Subcutaneous abdominal adipose tissue (tissue), 5 donors: ENCODE measurements at regions not wholly inside any gene's neighbourhood (a gene's known extent, or its start where the extent isn't known, plus 50 kb on each side); places are given as distances from the start of the nearest gene placed in this dataset.
"Not testable (repeated sequence)": the region's sequence is repeated elsewhere in the genome, so short reads cannot be mapped to it uniquely, and the experiment has no call there.

Experiments used
- H3K27ac ChIP-seq: one replicate; pipeline ENCODE4 v1.7.0; 2013; ENCODE audit warnings: low read depth, mild to moderate bottlenecking, inconsistent platforms, low read length, moderate library complexity
- H3K27me3 ChIP-seq, 5 donors: one replicate each; pipeline ENCODE4 v1.7.0; 2013; ENCODE audit warnings: low read length in 5 of 5, inconsistent platforms in 1 of 5; ENCODE audit not compliant: control insufficient read depth in 5 of 5, insufficient read depth in 4 of 5
- H3K36me3 ChIP-seq, 5 donors: one replicate each; pipeline ENCODE4 v1.7.0; 2013; ENCODE audit warnings: low read length in 5 of 5; ENCODE audit not compliant: control insufficient read depth in 5 of 5, insufficient read depth in 5 of 5
- H3K4me1 ChIP-seq, 5 donors: one replicate each; pipeline ENCODE4 v1.7.0; 2013; ENCODE audit warnings: low read length in 5 of 5, mild to moderate bottlenecking in 3 of 5, moderate library complexity in 1 of 5; ENCODE audit not compliant: control insufficient read depth in 5 of 5, insufficient read depth in 5 of 5
- H3K4me3 ChIP-seq, 5 donors: one replicate each; pipeline ENCODE4 v1.7.0; 2013; ENCODE audit warnings: low read length in 5 of 5, low read depth in 1 of 5
- H3K9ac ChIP-seq, 5 donors: one replicate each; pipeline ENCODE4 v1.7.0; 2013; ENCODE audit warnings: low read length in 5 of 5, mild to moderate bottlenecking in 4 of 5, moderate library complexity in 3 of 5
- H3K9me3 ChIP-seq, 5 donors: one replicate each; pipeline ENCODE4 v1.7.0; 2013; ENCODE audit warnings: low read length in 5 of 5; ENCODE audit not compliant: control insufficient read depth in 5 of 5
- donor health status: healthy.
- donor health status: healthy.
- donor health status: healthy.
- donor health status: healthy.
- donor health status: healthy.

GRCh38 chr16:26856791-26857190 is 209.9 kb upstream of the C16orf82 start:
- Histone ChIP-seq H3K36me3 (no peaks in the 10 kb centered on the region), H3K4me1 (no peaks in the 10 kb centered on the region), H3K27me3 (no peaks in the 10 kb centered on the region), H3K9ac (no peak overlapping the region), H3K27ac (no peak overlapping the region), H3K9me3 (peaks cover 4 to 19% (median 15%) of the 10 kb centered on the region in 5 donors), H3K4me3 (no peak overlapping the region)

GRCh38 chr16:26857371-26857770 is 209.4 kb upstream of the C16orf82 start:
- no peak overlapping the region for H3K9ac ChIP-seq
- no peaks in the 10 kb centered on the region for H3K27me3 ChIP-seq
- no peak overlapping the region for H3K4me3 ChIP-seq
- no peaks in the 10 kb centered on the region for H3K36me3 ChIP-seq
- H3K27ac ChIP-seq = no peak overlapping the region
- peaks cover 4 to 19% (median 15%) of the 10 kb centered on the region in 5 donors for H3K9me3 ChIP-seq
- no peaks in the 10 kb centered on the region for H3K4me1 ChIP-seq

DNA sequence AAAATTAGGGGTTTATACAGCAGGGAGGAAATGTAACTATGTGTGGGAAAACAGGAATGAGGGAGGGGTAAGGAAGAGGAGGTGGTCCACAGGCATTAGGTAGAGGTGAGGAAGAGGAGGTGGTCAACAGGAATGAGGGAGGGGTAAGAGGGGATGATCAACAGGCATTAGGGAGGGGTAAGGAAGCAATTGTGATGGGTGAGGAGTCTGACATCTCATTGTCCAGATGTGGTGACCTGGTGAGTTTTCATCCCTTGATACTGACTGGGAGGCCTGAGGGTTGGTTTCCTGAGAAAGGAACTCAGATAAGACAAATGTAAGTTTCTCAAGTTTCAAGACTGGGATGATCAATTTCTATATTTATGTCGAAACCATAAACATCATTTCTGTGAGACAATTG is 206.2 kb upstream of the C16orf82 start:
- Histone ChIP-seq H3K27me3 (peaks cover 0 to 2% (median 0%) of the 10 kb centered on the region in 5 donors), H3K4me3 (no peak overlapping the region), H3K9me3 (peaks cover 4 to 19% (median 15%) of the 10 kb centered on the region in 5 donors), H3K4me1 (no peaks in the 10 kb centered on the region), H3K36me3 (no peaks in the 10 kb centered on the region), H3K9ac (no peak overlapping the region), H3K27ac (no peak overlapping the region)

- no peak overlapping the region for H3K9ac ChIP-seq
- H3K27me3 ChIP-seq = peaks cover 0 to 4% (median 0%) of the 10 kb centered on the region in 5 donors
- no peak overlapping the region for H3K4me3 ChIP-seq
- no peak overlapping the region for H3K27ac ChIP-seq
- peaks cover 4 to 16% (median 15%) of the 10 kb centered on the region in 5 donors for H3K9me3 ChIP-seq
- no peaks in the 10 kb centered on the region for H3K36me3 ChIP-seq
- no peaks in the 10 kb centered on the region for H3K4me1 ChIP-seq
These were observed 202.8 kb upstream of the C16orf82 start for GRCh38 chr16:26863931-26864330.

- not testable (repeated sequence) for H3K4me1 ChIP-seq, H3K4me3 ChIP-seq, H3K9me3 ChIP-seq, H3K27me3 ChIP-seq, H3K36me3 ChIP-seq, H3K27ac ChIP-seq, H3K9ac ChIP-seq
These were observed 192.4 kb upstream of the C16orf82 start for GRCh38 chr16:26874318-26874717.

DNA sequence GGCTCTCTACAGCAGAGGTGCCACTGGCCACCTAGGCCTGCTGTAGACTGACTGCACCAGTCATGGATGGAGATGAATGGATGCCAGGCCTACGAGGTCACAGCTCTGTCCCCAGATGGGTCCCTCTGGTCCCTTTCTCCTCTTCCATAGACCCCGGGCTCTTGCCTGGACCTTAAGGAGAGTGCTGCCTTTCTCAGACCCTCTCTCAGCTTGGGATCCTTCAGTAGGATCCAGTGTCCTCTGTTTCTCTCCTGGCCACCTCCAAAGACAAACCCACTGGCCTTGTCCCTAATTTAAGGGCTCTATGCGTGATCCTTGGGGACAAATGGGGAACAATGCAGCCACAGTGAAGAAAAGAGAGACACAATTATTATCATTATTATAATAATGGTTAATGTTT is 189.3 kb upstream of the C16orf82 start:
- no peak overlapping the region for H3K9ac ChIP-seq
- no peak overlapping the region for H3K27ac ChIP-seq
- H3K9me3 ChIP-seq = peaks cover 0 to 6% (median 5%) of the 10 kb centered on the region in 5 donors
- no peaks in the 10 kb centered on the region for H3K27me3 ChIP-seq
- no peaks in the 10 kb centered on the region for H3K36me3 ChIP-seq
- H3K4me1 ChIP-seq = no peaks in the 10 kb centered on the region
- H3K4me3 ChIP-seq = no peak overlapping the region

GRCh38 chr16:26885674-26886073 is 181.1 kb upstream of the C16orf82 start:
- Histone ChIP-seq H3K27me3 (no peaks in the 10 kb centered on the region), H3K4me1 (no peaks in the 10 kb centered on the region), H3K4me3 (no peak overlapping the region), H3K27ac (no peak overlapping the region), H3K36me3 (no peaks in the 10 kb centered on the region), H3K9ac (no peak overlapping the region), H3K9me3 (peaks cover 0 to 2% (median 0%) of the 10 kb centered on the region in 5 donors)

- H3K9me3 ChIP-seq = peaks cover 0 to 6% (median 0%) of the 10 kb centered on the region in 5 donors
These were observed 177.0 kb upstream of the C16orf82 start for GRCh38 chr16:26889740-26890139.

DNA sequence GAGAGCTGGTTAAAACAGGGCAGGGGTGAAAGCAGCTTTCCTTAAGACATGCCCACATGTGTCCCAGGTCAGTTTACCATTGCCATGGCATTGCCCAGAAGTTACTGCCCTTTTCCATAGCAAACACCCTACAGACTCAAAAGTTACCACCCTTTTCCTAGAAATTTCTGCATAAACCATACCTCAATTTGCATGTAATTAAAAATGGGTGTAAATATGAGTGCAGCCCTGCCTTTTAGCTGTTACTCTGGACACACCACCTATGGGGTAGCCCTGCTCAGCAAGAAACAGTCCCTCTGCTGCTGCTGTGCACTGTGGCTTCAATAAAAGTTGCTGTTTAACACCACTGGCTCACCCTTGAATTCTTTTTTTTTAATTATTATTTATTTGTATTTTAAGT is 168.5 kb upstream of the C16orf82 start:
- Histone ChIP-seq H3K4me3 (no peak overlapping the region), H3K36me3 (no peaks in the 10 kb centered on the region), H3K4me1 (no peaks in the 10 kb centered on the region), H3K27me3 (no peaks in the 10 kb centered on the region), H3K9ac (no peak overlapping the region), H3K27ac (no peak overlapping the region), H3K9me3 (no peaks in the 10 kb centered on the region)

More at GRCh38 chr16:26889740-26890139, 177.0 kb upstream of the C16orf82 start:
- H3K27ac ChIP-seq = no peak overlapping the region
- no peak overlapping the region for H3K9ac ChIP-seq
- no peaks in the 10 kb centered on the region for H3K27me3 ChIP-seq
- no peak overlapping the region for H3K4me3 ChIP-seq
- H3K36me3 ChIP-seq = no peaks in the 10 kb centered on the region
- H3K4me1 ChIP-seq = no peaks in the 10 kb centered on the region

DNA sequence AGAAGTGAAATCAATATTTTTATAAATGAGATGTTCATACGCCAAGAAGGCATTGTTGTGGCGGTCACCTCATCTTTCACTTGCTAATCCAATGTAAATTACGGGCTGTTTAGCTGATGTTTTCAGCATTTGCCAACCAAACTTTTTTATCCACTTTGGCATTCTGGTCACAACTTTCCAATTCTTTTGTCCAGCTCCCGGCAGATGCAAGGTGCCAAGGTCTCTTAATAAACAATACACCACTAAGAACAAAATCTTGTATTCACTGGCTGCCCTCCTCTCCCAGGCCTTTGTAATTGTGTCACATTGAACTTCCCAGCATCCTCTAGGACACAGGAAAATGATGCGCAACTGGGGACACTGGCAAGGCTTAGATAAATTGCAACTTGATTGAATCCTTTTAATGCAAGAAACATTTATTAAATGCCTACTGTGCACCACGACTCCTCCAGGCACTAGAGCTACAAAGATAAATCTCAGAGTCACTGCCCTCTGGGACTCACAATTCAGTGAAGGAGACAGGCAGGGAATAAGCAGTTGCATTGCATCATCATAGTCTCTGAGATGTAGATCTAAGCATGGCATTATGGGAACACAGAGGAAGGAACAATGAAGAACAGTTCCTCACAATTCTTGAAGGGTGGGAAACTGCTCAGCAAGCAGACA is 165.4 kb upstream of the C16orf82 start:
- no peak overlapping the region for H3K9ac ChIP-seq
- H3K9me3 ChIP-seq = no peaks in the 10 kb centered on the region
- H3K36me3 ChIP-seq = no peaks in the 10 kb centered on the region
- H3K27me3 ChIP-seq = no peaks in the 10 kb centered on the region
- H3K4me1 ChIP-seq = no peaks in the 10 kb centered on the region
- no peak overlapping the region for H3K4me3 ChIP-seq
- no peak overlapping the region for H3K27ac ChIP-seq
